ENCODE measurements at regions not wholly inside any gene's neighbourhood (a gene's known extent, or its start where the extent isn't known, plus 50 kb on each side); places are given as distances from the start of the nearest gene placed in this dataset.
"Not testable (repeated sequence)": the region's sequence is repeated elsewhere in the genome, so short reads cannot be mapped to it uniquely, and the experiment has no call there.

GRCh38 chr3:33941804-33942203 is 143.4 kb downstream of the PDCD6IP start:
- no CpG with 5 or more reads among the region's 1 CpG for WGBS (ENCODE audit: extremely low coverage, insufficient coverage, insufficient read length)
- Histone ChIP-seq H4K8ac (ENCODE audit: low read depth, low read length) (no peak overlapping the region), H3K4ac (ENCODE audit: low read depth, low read length) (no peak overlapping the region), H2BK120ac (ENCODE audit: insufficient read depth, low read length, poor library complexity) (no peak overlapping the region), H3K4me3 (ENCODE audit: low read depth, low read length) (no peak overlapping the region), H3K36me3 (ENCODE audit: control insufficient read depth in 1 of 2, insufficient read depth in 2 of 2, low read length in 2 of 2) (no peaks in the 10 kb centered on the region), H3K9me3 (ENCODE audit: insufficient read depth, low read depth, low read length) (peaks cover 1% of the 10 kb centered on the region), H3K79me1 (ENCODE audit: low read length) (no peaks in the 10 kb centered on the region), H4K91ac (ENCODE audit: low read depth, low read length) (no peak overlapping the region), H3K79me2 (ENCODE audit: control insufficient read depth, insufficient read depth, low read length, poor library complexity) (no peaks in the 10 kb centered on the region), H3K14ac (ENCODE audit: low read length) (no peak overlapping the region), H3K4me2 (ENCODE audit: low read length) (no peak overlapping the region), H3K9ac (ENCODE audit: low read length) (no peak overlapping the region), H2AK5ac (ENCODE audit: low read length) (no peak overlapping the region), H2BK12ac (ENCODE audit: low read length) (no peak overlapping the region), H3K27ac (ENCODE audit: low read depth, low read length) (no peak overlapping the region), H3K18ac (ENCODE audit: low read length) (no peak overlapping the region), H3K23ac (ENCODE audit: low read length) (no peak overlapping the region), H4K12ac (ENCODE audit: low read depth, low read length) (no peak overlapping the region), H2BK5ac (ENCODE audit: low read depth, low read length, poor library complexity) (no peak overlapping the region), H2AFZ (ENCODE audit: insufficient read depth, low read length, poor library complexity) (no peak overlapping the region), H3K4me1 (ENCODE audit: control insufficient read depth in 1 of 2, insufficient read depth in 2 of 2, low read length in 2 of 2) (no peaks in the 10 kb centered on the region), H3K27me3 (ENCODE audit: insufficient read depth, low read length) (no peaks in the 10 kb centered on the region)
- no peak for DNase-seq

DNA sequence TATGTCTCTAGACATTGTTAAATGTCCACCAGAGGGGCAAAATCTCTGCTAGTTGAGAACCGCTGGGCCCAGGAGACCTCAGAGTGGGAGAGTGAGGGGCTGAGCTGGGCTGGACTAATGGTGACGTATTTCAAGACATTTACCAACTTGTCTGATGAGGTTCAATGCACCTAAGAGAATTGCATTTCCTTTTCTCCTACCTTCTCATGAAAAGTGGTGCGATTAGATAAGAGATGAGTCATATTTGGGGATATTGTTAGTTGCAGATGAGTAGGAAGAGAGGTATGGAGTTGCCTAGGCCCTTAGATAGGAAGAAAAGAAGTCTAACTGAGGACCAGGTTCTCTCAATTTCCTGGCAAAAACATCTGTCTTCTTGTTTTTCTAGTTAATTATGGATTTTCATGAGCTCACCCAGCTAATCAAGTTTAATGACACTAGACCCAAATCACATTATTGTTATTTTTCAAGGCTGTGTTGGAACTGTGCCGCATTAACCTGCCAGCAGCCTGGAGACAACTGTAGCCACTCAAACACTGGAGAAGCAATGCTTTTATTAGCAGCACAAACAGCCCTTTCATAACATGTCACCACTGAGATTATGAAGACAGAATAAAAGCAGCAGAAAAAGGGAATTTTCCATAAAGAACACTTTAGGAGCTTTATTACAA is 144.2 kb downstream of the PDCD6IP start:
- H4K91ac ChIP-seq (ENCODE audit: low read depth, low read length), result no peak overlapping the region
- no peak overlapping the region for H3K14ac ChIP-seq (ENCODE audit: low read length)
- H3K9ac ChIP-seq (ENCODE audit: low read length), result no peak overlapping the region
- H2AK5ac ChIP-seq (ENCODE audit: low read length), result no peak overlapping the region
- H3K4me2 ChIP-seq (ENCODE audit: low read length), result no peak overlapping the region
- no peak overlapping the region for H2AFZ ChIP-seq (ENCODE audit: insufficient read depth, low read length, poor library complexity)
- H3K18ac ChIP-seq (ENCODE audit: low read length), result no peak overlapping the region
- no peak overlapping the region for H2BK5ac ChIP-seq (ENCODE audit: low read depth, low read length, poor library complexity)
- H3K4me1 ChIP-seq (ENCODE audit: control insufficient read depth in 1 of 2, insufficient read depth in 2 of 2, low read length in 2 of 2), result no peaks in the 10 kb centered on the region
- H3K23ac ChIP-seq (ENCODE audit: low read length), result no peak overlapping the region
- DNase-seq, result peak in 1 of 2 donors; percentile 39
- no peak overlapping the region for H3K27ac ChIP-seq (ENCODE audit: low read depth, low read length)
- no peak overlapping the region for H4K8ac ChIP-seq (ENCODE audit: low read depth, low read length)
- WGBS (ENCODE audit: extremely low coverage, insufficient coverage, insufficient read length), result no CpG with 5 or more reads among the region's 4 CpGs
- H3K36me3 ChIP-seq (ENCODE audit: control insufficient read depth in 1 of 2, insufficient read depth in 2 of 2, low read length in 2 of 2), result no peaks in the 10 kb centered on the region
- no peaks in the 10 kb centered on the region for H3K27me3 ChIP-seq (ENCODE audit: insufficient read depth, low read length)
- no peak overlapping the region for H4K12ac ChIP-seq (ENCODE audit: low read depth, low read length)
- H2BK12ac ChIP-seq (ENCODE audit: low read length), result no peak overlapping the region
- H3K79me1 ChIP-seq (ENCODE audit: low read length), result no peaks in the 10 kb centered on the region
- H3K4me3 ChIP-seq (ENCODE audit: low read depth, low read length), result no peak overlapping the region
- H2BK120ac ChIP-seq (ENCODE audit: insufficient read depth, low read length, poor library complexity), result no peak overlapping the region
- peaks cover 1% of the 10 kb centered on the region for H3K9me3 ChIP-seq (ENCODE audit: insufficient read depth, low read depth, low read length)
- H3K79me2 ChIP-seq (ENCODE audit: control insufficient read depth, insufficient read depth, low read length, poor library complexity), result no peaks in the 10 kb centered on the region
- H3K4ac ChIP-seq (ENCODE audit: low read depth, low read length), result no peak overlapping the region

DNA sequence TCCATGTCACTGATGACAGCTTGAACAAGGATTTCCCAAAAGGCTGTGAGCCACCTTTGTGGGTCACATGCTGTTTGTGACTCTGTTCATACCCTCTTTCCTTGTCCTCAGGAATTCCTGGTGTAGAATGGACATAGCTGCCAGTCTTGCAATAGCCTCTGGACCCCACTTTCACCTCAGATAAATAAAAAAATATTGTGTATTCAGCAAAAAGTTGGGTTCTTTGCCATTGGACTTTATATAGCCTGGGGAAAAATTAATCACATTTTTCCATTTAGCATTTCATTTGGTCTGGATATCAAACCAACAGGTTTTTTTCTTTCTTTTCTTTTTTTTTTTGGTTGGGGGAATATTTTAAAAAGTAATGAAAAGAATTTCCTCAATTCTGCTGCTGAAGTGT is 144.8 kb downstream of the PDCD6IP start:
- Histone ChIP-seq H3K9me3 (ENCODE audit: insufficient read depth, low read depth, low read length) (peaks cover 1% of the 10 kb centered on the region), H3K4me3 (ENCODE audit: low read depth, low read length) (no peak overlapping the region), H3K14ac (ENCODE audit: low read length) (no peak overlapping the region), H2BK5ac (ENCODE audit: low read depth, low read length, poor library complexity) (no peak overlapping the region), H3K79me2 (ENCODE audit: control insufficient read depth, insufficient read depth, low read length, poor library complexity) (peaks cover 1% of the 10 kb centered on the region), H3K27me3 (ENCODE audit: insufficient read depth, low read length) (no peaks in the 10 kb centered on the region), H2AFZ (ENCODE audit: insufficient read depth, low read length, poor library complexity) (no peak overlapping the region), H3K79me1 (ENCODE audit: low read length) (no peaks in the 10 kb centered on the region), H3K4me1 (ENCODE audit: control insufficient read depth in 1 of 2, insufficient read depth in 2 of 2, low read length in 2 of 2) (no peaks in the 10 kb centered on the region), H2BK12ac (ENCODE audit: low read length) (no peak overlapping the region), H3K27ac (ENCODE audit: low read depth, low read length) (no peak overlapping the region), H4K8ac (ENCODE audit: low read depth, low read length) (no peak overlapping the region), H2BK120ac (ENCODE audit: insufficient read depth, low read length, poor library complexity) (no peak overlapping the region), H3K9ac (ENCODE audit: low read length) (no peak overlapping the region), H4K12ac (ENCODE audit: low read depth, low read length) (no peak overlapping the region), H3K23ac (ENCODE audit: low read length) (no peak overlapping the region), H3K4me2 (ENCODE audit: low read length) (no peak overlapping the region), H2AK5ac (ENCODE audit: low read length) (no peak overlapping the region), H3K4ac (ENCODE audit: low read depth, low read length) (no peak overlapping the region), H4K91ac (ENCODE audit: low read depth, low read length) (no peak overlapping the region), H3K36me3 (ENCODE audit: control insufficient read depth in 1 of 2, insufficient read depth in 2 of 2, low read length in 2 of 2) (no peaks in the 10 kb centered on the region), H3K18ac (ENCODE audit: low read length) (no peak overlapping the region)
- DNase-seq, result no peak

DNA sequence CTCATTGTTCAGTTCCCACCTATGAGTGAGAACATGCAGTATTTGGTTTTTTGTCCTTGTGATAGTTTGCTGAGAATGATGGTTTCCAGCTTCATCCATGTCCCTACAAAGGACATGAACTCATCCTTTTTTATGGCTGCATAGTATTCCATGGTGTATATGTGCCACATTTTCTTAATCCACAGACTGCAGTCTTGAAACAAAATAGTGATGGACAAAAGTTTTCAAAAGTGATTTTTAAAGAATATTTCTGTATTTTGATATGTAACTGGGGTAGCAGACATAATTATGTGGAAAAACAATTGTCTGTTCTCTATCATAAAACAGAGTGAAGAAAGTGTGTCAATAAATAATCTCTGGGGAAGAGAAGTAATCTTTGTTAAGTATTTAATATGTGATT is 148.2 kb downstream of the PDCD6IP start:
- not testable (repeated sequence) for H4K8ac ChIP-seq (ENCODE audit: low read depth, low read length); H3K4ac ChIP-seq (ENCODE audit: low read depth, low read length); H4K12ac ChIP-seq (ENCODE audit: low read depth, low read length); H3K23ac ChIP-seq (ENCODE audit: low read length); H3K9me3 ChIP-seq (ENCODE audit: insufficient read depth, low read depth, low read length); H3K27ac ChIP-seq (ENCODE audit: low read depth, low read length); DNase-seq; H3K14ac ChIP-seq (ENCODE audit: low read length); H3K79me2 ChIP-seq (ENCODE audit: control insufficient read depth, insufficient read depth, low read length, poor library complexity); H3K79me1 ChIP-seq (ENCODE audit: low read length); H2AK5ac ChIP-seq (ENCODE audit: low read length); H3K4me1 ChIP-seq (ENCODE audit: control insufficient read depth in 1 of 2, insufficient read depth in 2 of 2, low read length in 2 of 2); H3K4me3 ChIP-seq (ENCODE audit: low read depth, low read length); H4K91ac ChIP-seq (ENCODE audit: low read depth, low read length); H3K18ac ChIP-seq (ENCODE audit: low read length); H3K9ac ChIP-seq (ENCODE audit: low read length); H2BK120ac ChIP-seq (ENCODE audit: insufficient read depth, low read length, poor library complexity); H3K4me2 ChIP-seq (ENCODE audit: low read length); H3K27me3 ChIP-seq (ENCODE audit: insufficient read depth, low read length); H2BK5ac ChIP-seq (ENCODE audit: low read depth, low read length, poor library complexity); H2AFZ ChIP-seq (ENCODE audit: insufficient read depth, low read length, poor library complexity); H3K36me3 ChIP-seq (ENCODE audit: control insufficient read depth in 1 of 2, insufficient read depth in 2 of 2, low read length in 2 of 2); H2BK12ac ChIP-seq (ENCODE audit: low read length)

All from trophoblast cell (in vitro differentiated cells and primary cell).